ENCODE measurements at regions not wholly inside any gene's neighbourhood (a gene's known extent, or its start where the extent isn't known, plus 50 kb on each side); places are given as distances from the start of the nearest gene placed in this dataset.
A peak's percentile ranks its signal among the peaks of the same experiment; 100 is the strongest.
"Not testable (repeated sequence)": the region's sequence is repeated elsewhere in the genome, so short reads cannot be mapped to it uniquely, and the experiment has no call there.

DNA sequence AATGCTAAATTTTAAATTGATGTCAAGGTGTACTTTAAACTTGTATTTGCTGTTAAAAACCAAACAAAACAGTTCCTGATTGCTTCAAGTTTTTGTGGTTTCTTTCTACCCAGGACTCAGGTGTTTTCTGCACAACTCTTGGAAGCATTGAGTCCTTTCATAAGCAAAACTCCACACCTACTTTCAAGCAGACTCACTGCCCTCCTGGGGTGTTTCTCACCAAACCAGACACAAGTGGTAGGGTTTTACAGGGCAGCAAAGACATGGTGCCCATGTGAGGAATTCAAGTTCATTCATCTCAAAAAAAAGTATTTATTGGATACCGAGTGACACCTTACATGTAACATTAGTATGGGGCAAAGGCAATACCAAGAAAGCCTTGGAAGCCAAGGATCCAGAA lies 146.7 kb upstream of the BNIP2 start:
- FAIRE-seq = no peak
- DNase-seq (ENCODE audit: low spot score) = no peak

DNA sequence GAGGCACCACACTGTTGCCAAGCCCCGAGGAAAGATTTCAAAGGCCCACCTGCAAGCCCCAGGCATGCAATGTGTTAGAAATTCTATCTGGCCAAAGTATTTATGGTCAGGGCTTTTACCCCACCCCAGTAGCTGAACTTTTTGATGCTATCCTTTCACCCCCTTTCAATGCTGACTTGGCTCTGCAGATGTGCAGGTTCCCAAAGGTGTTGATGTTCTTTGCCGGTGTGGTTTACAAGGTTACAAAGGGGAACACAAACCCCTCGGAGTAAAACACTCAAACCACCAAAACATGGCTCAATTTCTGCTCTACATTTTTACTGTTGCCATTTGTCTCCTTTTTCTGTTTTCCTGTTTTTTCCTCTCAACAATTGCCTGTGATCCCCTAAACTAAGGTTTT lies 145.4 kb upstream of the BNIP2 start:
- DNase-seq (ENCODE audit: low spot score) (no peak), FAIRE-seq (no peak)

DNA sequence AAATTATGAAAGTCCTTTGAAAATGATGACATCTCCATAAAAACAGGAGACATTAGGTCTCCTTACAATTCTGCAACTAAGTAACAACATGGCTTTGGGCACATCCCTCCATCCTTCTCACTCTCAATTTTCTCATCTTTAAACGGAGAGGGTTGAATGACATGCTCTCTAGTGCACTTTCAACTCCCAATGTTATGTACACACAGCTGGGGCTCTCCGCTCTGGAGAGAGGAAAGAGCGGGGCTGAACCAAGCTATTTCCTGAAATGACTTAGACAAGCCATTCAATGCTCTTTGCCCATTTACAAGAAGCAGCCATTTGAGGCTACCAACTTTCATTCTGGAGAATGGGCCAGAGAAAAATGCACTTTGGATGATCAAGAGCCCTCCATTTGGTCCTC lies 144.2 kb upstream of the BNIP2 start:
- no peak for DNase-seq (ENCODE audit: low spot score)
- no peak for FAIRE-seq

- no peak for FAIRE-seq
- peak; percentile 65 for DNase-seq (ENCODE audit: low spot score)
These were observed 141.8 kb upstream of the BNIP2 start for GRCh38 chr15:59830873-59831272.

DNA sequence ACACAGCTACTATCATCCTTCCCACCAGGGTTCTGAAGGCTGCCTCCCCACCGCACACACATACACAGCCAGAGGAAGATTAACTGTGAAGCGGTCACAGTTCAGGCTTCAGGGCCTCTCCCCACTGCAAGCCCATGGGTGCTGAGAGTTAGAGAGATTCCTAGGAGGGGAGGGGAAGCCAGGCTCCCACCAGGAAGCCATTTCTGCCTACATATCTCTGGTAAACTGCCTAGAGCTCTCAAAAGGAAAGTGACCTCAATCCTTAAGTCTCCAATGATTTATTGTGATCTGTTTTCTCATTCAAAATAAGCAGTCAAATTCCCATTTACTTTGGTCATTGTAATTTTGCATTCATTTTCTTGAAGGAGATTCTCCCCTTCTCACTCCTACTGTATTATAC lies 141.0 kb upstream of the BNIP2 start:
- DNase-seq (ENCODE audit: low spot score) (no peak), FAIRE-seq (no peak)

DNA sequence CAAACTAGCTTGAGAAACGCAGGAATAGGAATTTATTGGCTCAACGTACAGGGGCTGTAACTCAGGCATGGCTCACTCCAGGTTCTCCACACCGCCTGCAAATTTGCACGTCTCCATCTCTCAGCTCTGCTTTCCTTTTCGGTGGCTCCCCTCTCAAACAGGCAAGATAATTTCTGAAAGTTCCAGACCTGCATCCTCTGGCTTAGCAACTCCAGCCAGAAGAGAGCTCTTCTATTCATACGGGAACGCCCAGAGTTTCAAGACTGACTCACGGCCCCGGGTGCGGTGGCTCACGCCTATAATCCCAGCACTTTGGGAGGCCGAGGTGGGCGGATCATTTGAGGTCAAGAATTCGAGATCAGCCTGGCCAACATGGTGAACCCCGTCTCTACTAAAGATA lies 139.7 kb upstream of the BNIP2 start:
- peak; percentile 78 for DNase-seq (ENCODE audit: low spot score)
- peak; percentile 48 for FAIRE-seq

DNA sequence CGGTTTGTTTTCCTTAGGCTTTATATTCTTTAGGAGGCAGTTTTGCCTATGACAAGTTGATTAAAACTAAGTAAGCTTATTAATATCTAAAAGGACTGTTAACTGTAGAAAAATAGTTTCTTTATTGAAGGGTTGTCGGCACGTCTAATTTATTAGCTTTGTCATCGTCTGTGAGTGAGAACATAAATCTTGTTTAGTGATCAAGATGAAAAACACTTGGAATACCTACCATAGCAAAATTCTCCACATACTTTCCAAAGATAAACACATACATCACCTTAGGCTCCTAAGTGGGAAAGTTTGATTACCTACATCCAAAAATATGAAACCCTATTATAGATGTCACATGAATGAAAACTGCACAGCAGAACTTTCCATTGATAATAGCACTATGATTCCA lies 139.1 kb upstream of the BNIP2 start:
- DNase-seq (ENCODE audit: low spot score) (peak; percentile 29), FAIRE-seq (no peak)

DNA sequence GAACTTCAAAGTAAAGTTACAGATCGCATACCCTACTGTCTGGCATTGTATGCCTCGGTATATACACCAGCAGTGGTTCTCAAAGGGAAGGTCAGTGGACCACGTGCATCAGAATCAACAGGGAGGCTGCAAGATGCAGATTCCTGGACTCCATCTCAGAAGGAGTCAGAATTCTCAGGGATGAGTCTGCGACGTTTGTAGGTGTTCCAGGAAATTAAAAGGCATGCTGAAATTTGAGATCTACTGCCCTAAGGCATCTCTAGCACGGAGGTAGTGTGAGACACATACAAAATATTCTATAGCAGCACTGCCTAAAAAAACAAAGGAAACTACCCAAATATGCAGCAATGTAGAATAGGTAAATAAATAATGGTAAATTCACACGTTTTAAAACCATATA lies 136.8 kb upstream of the BNIP2 start:
- FAIRE-seq = peak; percentile 91

GRCh38 chr15:59821286-59821685 lies 132.2 kb upstream of the BNIP2 start:
- FAIRE-seq (no peak), DNase-seq (ENCODE audit: low spot score) (no peak)

More for the DNA sequence above, 136.8 kb upstream of the BNIP2 start:
- DNase-seq (ENCODE audit: low spot score) = peak; percentile 36

GRCh38 chr15:59819092-59819491 lies 130.0 kb upstream of the BNIP2 start:
- FAIRE-seq (no peak), DNase-seq (ENCODE audit: low spot score) (no peak)

DNA sequence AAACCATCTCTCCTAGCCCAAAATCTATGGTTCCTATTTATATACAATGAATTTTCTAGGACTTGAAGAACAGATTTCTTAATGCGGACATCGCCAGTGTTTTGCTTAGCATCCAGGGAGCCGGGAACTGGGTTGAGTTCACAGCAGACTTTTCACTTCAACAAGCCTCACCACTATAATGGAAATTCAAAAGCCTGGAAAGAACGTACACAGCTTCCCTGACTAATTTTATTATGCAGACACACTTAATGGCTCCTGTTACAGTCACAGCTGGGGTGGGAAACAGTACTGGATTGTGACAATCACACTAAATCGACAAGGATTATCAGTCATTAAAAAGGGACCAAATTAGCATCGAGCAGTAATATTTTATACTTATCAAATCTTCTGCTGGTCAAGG lies 129.2 kb upstream of the BNIP2 start:
- DNase-seq (ENCODE audit: low spot score) (no peak), FAIRE-seq (no peak)

GRCh38 chr15:59817834-59818233 lies 128.7 kb upstream of the BNIP2 start:
- no peak for DNase-seq (ENCODE audit: low spot score)
- no peak for FAIRE-seq

- FAIRE-seq (no peak), DNase-seq (ENCODE audit: low spot score) (no peak)
These were observed 127.9 kb upstream of the BNIP2 start for GRCh38 chr15:59817053-59817452.

- DNase-seq (ENCODE audit: low spot score) = no peak
- FAIRE-seq = peak; percentile 55
These were observed 125.3 kb upstream of the BNIP2 start for GRCh38 chr15:59814409-59814808.

DNA sequence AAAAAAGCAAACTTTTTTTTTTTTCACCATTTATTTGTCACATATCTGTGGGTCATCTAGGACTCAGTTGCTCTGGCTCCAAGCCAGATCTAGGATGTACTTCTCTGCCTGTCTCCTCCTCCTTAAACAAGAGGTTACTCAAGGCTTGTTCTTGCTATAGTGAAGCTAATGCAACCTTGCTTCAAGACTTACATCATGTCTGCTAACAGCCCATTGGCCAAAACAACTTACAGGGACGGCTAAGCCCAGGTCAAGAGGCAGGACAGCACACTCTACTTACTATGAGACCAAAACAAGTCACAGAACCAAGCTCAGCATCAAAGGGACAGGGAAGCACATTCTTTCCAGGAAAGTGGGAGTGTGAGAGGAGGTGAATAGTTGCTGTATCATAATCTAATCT lies 123.8 kb upstream of the BNIP2 start:
- FAIRE-seq = peak; percentile 59
- DNase-seq (ENCODE audit: low spot score) = no peak

GRCh38 chr15:59812250-59812870 lies 123.2 kb upstream of the BNIP2 start:
- DNase-seq (ENCODE audit: low spot score) (no peak), FAIRE-seq (peak; percentile 65)

GRCh38 chr15:59803293-59803966 lies 114.3 kb upstream of the BNIP2 start:
- not testable (repeated sequence) for DNase-seq (ENCODE audit: low spot score); FAIRE-seq

DNA sequence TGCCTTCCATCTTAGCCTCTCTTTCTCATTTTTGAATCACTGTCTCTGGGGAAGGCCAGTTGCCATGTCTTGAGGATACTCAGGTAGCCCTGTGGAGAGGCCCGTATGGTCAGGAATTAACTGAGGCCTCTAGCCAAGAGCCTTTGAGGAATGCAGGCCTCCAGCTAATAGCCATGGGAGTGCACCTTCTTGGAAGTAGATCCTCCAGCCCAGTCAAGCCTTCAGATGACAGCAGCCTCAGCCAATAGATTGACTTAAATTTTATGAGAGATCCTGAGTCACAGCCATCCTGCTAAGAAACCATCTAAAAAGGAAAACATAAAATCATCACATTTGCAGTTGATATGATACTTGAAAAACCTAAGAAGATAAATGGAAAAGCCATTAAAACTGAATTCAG lies 112.5 kb upstream of the BNIP2 start:
- FAIRE-seq = no peak
- DNase-seq (ENCODE audit: low spot score) = no peak

DNA sequence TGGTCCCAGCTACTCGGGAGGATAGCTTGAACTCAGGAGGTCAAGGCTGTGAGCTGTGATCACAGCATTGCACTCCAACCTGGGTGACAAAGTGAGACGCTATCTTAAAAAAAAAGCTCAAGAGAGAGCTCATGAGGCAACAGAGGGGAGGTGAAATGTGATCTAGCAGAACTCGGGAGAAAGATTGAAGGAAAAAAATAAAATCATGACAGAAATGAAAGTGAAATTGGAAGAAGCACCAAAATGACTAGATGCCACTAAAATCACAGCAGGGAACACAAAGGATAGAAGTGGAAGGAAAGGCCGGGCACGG lies 109.4 kb upstream of the BNIP2 start:
- no peak for FAIRE-seq
- no peak for DNase-seq (ENCODE audit: low spot score)

DNA sequence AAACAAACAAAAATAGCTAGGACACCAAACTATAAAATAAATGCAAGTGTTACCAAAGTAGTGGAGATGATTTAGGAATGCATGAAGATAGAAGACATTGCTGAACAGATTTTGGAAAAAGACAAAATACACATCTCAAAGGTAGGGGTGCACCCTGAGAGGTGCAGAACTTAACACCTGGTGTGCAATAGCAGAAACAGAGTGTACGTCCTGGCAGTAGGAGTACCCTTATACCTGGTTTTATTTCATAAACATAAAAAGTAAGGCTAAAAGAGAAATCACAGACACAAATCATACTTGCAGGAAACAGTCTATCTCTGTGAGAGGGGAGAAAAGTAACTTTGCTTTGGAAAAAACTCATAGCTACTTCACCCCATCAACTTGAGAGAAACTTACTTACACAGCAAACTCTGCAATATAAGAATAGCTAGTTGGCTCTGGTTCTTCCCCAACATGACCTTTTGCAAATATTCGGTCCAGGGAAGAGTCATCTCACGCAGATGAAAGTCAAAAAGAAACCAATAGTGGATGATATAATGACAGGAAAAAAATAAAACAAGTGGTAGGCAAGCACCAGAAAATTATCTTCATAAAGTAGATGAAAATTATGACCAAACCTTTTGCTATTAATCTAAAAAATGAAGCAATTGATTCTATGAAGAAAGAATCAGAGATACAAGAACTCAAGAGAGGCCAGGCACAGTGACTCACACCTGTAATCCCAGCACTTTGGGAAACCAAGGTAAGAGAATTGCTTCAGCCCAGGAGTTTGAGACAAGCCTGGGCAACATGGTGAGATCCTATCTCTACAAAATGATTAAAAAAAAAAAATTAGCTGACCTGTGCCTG lies 108.9 kb upstream of the BNIP2 start:
- FAIRE-seq (no peak), DNase-seq (ENCODE audit: low spot score) (no peak)

DNA sequence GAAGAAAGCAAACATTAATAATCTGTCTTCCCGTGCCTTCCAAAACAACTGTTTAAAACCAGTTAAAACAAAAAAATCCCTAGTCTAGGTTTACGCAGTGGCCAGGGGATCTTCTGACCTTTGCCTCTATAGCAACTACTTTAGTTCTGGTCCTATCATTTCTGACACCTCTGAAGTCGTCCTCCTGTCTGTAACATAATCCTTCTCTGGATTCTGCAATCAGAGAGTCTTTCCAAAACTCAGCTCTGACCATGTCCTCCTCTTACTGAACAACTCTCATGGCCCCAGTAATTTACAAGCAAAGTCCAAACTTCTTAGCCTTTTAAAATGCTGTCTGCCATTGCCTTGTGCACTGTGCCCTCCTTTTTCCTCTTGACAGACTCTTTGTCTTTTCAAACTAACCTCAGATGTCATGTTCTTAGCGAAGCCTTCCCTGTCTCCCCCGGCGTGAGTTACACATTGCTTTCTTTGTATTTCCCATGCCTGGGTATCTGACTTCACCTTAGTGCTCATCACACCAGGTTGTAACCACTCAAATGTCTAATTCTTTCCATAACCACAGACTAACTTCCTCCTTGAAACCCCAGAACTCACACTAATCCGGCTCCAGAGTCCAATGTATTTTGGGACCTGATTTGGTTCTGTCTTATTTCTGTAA lies 105.2 kb upstream of the BNIP2 start:
- FAIRE-seq = no peak
- peak; percentile 20 for DNase-seq (ENCODE audit: low spot score)

DNA sequence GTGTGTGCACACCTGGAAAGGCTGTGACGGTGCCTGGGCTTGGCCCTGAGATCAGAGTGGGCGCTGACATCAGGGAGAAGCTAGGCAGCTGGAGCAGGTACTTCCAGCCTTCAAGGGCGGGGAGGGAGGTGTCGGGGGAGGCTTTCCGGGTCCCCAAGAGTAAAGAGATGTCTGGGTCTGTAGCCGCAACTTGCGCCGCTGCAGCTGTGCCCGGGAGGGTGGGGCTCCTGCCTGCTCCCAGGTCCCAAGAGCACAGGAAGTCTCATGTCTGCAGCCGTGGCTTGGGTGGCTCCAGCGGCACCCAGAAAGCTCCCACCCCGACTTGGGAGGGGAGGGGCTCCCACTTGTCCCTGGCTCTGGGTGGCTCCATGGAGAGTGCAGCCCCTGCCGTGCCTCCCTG lies 103.2 kb upstream of the BNIP2 start:
- no peak for DNase-seq (ENCODE audit: low spot score)
- FAIRE-seq = no peak

All from urothelium cell line (cell line).